Heart left ventricle (tissue), 13 donors: ENCODE measurements at regions not wholly inside any gene's neighbourhood (a gene's known extent, or its start where the extent isn't known, plus 50 kb on each side); places are given as distances from the start of the nearest gene placed in this dataset.

Experiments
- POLR2A ChIP-seq, 2 donors: fragments of 450-650 bp; IDR thresholded peaks; one replicate each; pipeline ENCODE4 v1.6.1; 2017; ENCODE audit warnings: antibody characterized with exemption in 2 of 2, mild to moderate bottlenecking in 2 of 2, moderate library complexity in 2 of 2
- TF ChIP-seq, protein P1 (sequence below), 12 donors: fragments of 200-600 bp; sonication (generic) in 4 of 12; IDR thresholded peaks; one replicate each; pipeline versions ENCODE4 v1.5.0 to v1.8.0; 2018 to 2022; ENCODE audit warnings: antibody characterized with exemption in 12 of 12, mild to moderate bottlenecking in 5 of 12
- donor health status: ischemic (EF 13 %, LVEDD 7.1; RV severe dilation, severe dysfunction).
- donor health status: DM: no; HTN: yes; CAD: no.
- donor health status: DM: no; HTN: no; CAD: no.
- donor health status: ischemic (EF 25% LVEDD 6.9; RV normal size, moderate dysfunction).
- donor health status: ischemic (EF 25% LVEDD 5.7; RV mildly dilated, moderate dysfunction).
- donor health status: ischemic (EF 35%, LVEDD 5.7; RV mildly dilated, moderate dysfunction).
- donor health status: nonischemic (EF 11% LVEDD 7.7; RV severe dilation, severe dysfunction).
- donor health status: DM: yes; HTN: yes; CAD: no.
- donor health status: PGD.
- donor health status: ischemic (EF 29% LVEDD 5.4; RV normal size, mild dysfunction).
- donor health status: nonischemic (EF 23%, LVEDD 6.1; RV moderate dilation, normal function).

DNA sequence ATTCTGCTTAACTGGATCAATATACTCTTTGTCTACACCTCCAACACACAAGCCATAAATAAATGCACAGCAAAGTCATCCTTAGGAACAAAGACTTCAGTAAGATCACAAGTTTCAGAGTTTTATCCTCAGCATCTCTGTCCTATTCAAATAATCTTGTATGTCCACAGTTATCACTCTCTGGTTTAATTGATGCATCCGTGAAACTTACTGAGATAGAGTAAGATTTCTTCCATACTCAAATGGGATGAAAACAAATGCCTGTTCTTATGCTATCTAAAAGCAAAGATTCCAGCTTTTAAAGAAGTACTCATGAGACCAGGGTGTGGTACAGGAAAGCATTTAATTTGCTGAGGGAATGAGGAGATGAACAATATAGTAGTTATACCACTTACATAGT, 184.6 kb upstream of the SLC7A11 start:
- TF ChIP-seq, protein P1, sequence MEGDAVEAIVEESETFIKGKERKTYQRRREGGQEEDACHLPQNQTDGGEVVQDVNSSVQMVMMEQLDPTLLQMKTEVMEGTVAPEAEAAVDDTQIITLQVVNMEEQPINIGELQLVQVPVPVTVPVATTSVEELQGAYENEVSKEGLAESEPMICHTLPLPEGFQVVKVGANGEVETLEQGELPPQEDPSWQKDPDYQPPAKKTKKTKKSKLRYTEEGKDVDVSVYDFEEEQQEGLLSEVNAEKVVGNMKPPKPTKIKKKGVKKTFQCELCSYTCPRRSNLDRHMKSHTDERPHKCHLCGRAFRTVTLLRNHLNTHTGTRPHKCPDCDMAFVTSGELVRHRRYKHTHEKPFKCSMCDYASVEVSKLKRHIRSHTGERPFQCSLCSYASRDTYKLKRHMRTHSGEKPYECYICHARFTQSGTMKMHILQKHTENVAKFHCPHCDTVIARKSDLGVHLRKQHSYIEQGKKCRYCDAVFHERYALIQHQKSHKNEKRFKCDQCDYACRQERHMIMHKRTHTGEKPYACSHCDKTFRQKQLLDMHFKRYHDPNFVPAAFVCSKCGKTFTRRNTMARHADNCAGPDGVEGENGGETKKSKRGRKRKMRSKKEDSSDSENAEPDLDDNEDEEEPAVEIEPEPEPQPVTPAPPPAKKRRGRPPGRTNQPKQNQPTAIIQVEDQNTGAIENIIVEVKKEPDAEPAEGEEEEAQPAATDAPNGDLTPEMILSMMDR (IDR thresholded peaks at IDR 0.05), result no peak
- no peak for TF ChIP-seq POLR2A (IDR thresholded peaks at IDR 0.05)
